22Rv1 (cell line): ENCODE measurements at regions not wholly inside any gene's neighbourhood (a gene's known extent, or its start where the extent isn't known, plus 50 kb on each side); places are given as distances from the start of the nearest gene placed in this dataset.

ENCODE experiments used
- ZFX ChIP-seq: fragments of 450-650 bp; IDR thresholded peaks from 2 replicates; pipeline ENCODE4 v1.6.1; 2017; ENCODE audit warnings: antibody characterized with exemption, borderline replicate concordance
- TF ChIP-seq, protein P1 (sequence below): fragments of 450-650 bp; IDR thresholded peaks from 2 replicates; pipeline ENCODE4 v1.5.1; 2017; ENCODE audit warnings: mild to moderate bottlenecking

DNA sequence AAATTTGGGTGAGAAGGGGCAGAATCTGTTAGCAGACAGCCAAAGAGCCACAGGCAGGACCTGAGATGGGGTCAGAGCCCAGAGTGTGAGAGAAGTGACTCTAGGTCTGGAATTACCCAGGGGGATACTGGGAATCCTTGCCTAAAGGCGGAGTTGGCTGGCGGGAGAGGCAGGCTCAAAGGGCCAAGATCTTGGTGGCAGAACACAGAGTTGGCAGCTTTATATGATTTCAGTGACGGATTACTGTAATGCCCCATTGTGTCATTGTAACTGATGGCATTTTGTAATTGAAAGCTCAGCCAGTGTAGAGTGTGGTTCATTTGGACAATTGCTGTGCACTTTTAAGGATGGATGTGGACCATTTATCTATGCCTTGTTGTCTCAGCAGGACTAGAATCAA, 77.3 kb downstream of the SMIM20 start:
- TF ChIP-seq, protein P1, sequence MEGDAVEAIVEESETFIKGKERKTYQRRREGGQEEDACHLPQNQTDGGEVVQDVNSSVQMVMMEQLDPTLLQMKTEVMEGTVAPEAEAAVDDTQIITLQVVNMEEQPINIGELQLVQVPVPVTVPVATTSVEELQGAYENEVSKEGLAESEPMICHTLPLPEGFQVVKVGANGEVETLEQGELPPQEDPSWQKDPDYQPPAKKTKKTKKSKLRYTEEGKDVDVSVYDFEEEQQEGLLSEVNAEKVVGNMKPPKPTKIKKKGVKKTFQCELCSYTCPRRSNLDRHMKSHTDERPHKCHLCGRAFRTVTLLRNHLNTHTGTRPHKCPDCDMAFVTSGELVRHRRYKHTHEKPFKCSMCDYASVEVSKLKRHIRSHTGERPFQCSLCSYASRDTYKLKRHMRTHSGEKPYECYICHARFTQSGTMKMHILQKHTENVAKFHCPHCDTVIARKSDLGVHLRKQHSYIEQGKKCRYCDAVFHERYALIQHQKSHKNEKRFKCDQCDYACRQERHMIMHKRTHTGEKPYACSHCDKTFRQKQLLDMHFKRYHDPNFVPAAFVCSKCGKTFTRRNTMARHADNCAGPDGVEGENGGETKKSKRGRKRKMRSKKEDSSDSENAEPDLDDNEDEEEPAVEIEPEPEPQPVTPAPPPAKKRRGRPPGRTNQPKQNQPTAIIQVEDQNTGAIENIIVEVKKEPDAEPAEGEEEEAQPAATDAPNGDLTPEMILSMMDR, result no peak
- TF ChIP-seq ZFX, result no peak
